ENCODE measurements at regions not wholly inside any gene's neighbourhood (a gene's known extent, or its start where the extent isn't known, plus 50 kb on each side); places are given as distances from the start of the nearest gene placed in this dataset.

DNA sequence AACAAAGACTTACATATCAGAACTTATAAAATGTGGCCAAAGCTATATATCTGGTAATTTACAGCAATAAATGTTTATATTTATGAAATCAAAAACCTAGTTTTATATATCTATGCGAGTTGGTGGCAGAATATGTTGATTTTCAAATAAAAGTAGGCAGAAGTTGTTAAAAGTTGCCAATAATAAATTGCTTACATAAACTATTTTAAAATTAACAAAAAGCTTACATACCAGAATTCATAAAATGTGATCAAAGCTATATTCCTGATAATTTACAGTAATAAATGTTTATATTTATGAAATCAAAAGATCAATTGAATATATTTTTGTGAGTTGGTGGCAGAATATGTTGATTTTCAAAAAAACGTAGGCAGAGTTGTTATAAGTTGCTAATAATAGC is 451.8 kb upstream of the KHDRBS2 start:
- no peak overlapping the region for H3K4me3 ChIP-seq (ENCODE audit: low read depth, low read length)
- ChIA-PET POLR2A (no interaction called here), CTCF (no interaction called here)
- TF ChIP-seq, protein P1, sequence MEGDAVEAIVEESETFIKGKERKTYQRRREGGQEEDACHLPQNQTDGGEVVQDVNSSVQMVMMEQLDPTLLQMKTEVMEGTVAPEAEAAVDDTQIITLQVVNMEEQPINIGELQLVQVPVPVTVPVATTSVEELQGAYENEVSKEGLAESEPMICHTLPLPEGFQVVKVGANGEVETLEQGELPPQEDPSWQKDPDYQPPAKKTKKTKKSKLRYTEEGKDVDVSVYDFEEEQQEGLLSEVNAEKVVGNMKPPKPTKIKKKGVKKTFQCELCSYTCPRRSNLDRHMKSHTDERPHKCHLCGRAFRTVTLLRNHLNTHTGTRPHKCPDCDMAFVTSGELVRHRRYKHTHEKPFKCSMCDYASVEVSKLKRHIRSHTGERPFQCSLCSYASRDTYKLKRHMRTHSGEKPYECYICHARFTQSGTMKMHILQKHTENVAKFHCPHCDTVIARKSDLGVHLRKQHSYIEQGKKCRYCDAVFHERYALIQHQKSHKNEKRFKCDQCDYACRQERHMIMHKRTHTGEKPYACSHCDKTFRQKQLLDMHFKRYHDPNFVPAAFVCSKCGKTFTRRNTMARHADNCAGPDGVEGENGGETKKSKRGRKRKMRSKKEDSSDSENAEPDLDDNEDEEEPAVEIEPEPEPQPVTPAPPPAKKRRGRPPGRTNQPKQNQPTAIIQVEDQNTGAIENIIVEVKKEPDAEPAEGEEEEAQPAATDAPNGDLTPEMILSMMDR (IDR thresholded peaks at IDR 0.05; ENCODE audit: insufficient read depth, low read length, missing control alignments) = no peak
- DNase-seq (ENCODE audit: low read depth, low spot score) = no peak

- ChIA-PET CTCF (interaction anchor here (0.6 to 1.0 kb wide), 2 partner anchors 9 to 1039 kb away, joined by 3 read pairs; no protein-coding TSS in a partner anchor), POLR2A (no interaction called here)
- H3K4me3 ChIP-seq (ENCODE audit: low read depth, low read length) = no peak overlapping the region
- DNase-seq (ENCODE audit: low read depth, low spot score) = no peak
- TF ChIP-seq, protein P1 (IDR thresholded peaks at IDR 0.05; ENCODE audit: insufficient read depth, low read length, missing control alignments) = no peak
Observed at GRCh38 chr6:62721408-62721807, 435.4 kb upstream of the KHDRBS2 start.

DNA sequence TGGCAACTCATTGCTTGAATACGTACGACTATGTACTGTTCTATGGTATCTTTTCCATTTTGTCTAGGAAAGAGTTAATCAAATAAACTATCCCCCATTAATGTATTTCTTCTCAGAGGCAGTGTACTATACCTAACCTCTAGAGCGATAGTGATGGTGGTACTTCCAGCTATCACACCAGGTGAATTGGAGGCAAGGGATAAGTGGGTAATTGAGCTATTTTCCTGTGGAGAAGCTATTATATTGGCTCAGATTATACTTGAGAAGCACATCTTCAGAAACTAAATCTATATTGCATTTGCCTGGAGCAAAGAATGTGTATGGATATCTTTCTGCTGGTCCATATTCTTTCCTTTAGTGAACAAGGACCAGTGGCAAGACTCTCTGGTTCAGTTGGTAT is 430.7 kb upstream of the KHDRBS2 start:
- POLR2A ChIA-PET = no interaction called here
- CTCF ChIA-PET = no interaction called here
- H3K4me3 ChIP-seq (ENCODE audit: low read depth, low read length) = no peak overlapping the region
- DNase-seq (ENCODE audit: low read depth, low spot score) = no peak
- TF ChIP-seq, protein P1 (IDR thresholded peaks at IDR 0.05; ENCODE audit: insufficient read depth, low read length, missing control alignments) = no peak

DNA sequence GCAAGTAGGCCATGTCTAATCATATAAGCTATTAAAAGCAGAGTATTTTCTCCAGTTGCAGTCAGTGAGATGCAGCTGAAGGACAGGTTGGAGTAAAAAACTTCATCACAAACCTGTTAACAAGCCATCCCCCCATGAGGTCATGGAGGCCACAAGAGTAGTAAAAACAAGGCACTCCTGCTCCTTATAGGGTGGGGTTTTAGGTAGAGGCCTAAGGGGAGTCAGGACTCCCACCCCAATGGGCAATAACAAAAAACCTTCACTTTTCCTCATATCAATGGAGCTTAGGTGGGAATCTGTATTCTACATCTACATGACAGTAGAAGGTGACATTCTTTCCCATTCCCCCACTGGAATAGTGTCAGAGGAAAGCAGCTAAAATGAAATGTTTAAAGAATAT is 428.1 kb upstream of the KHDRBS2 start:
- no peak for DNase-seq (ENCODE audit: low read depth, low spot score)
- ChIA-PET POLR2A (no interaction called here), CTCF (no interaction called here)
- TF ChIP-seq, protein P1 (IDR thresholded peaks at IDR 0.05; ENCODE audit: insufficient read depth, low read length, missing control alignments) = no peak
- no peak overlapping the region for H3K4me3 ChIP-seq (ENCODE audit: low read depth, low read length)

DNA sequence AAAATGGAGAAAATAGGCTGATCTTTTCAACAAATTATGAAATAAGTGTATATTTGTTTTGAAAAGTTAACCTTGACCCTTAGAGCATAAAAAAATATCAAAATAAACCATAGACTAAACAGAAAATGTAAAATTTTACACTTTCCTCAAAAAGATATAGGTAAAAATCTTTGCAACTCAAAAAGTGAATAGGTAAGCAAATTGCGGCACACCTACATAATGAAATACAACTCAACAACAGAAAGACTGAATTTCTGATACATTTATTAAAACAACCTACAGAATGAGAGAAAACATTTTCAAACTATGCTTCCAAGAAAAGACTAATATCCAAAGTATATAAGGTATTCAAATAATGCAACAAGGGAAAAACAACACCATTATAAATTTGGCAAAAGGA is 425.7 kb upstream of the KHDRBS2 start:
- ChIA-PET CTCF (no interaction called here), POLR2A (no interaction called here)
- TF ChIP-seq, protein P1 (IDR thresholded peaks at IDR 0.05; ENCODE audit: insufficient read depth, low read length, missing control alignments) = no peak
- H3K4me3 ChIP-seq (ENCODE audit: low read depth, low read length) = no peak overlapping the region
- DNase-seq (ENCODE audit: low read depth, low spot score) = no peak

GRCh38 chr6:62707914-62708313 is 421.9 kb upstream of the KHDRBS2 start:
- no peak overlapping the region for H3K4me3 ChIP-seq (ENCODE audit: low read depth, low read length)
- TF ChIP-seq, protein P1 (IDR thresholded peaks at IDR 0.05; ENCODE audit: insufficient read depth, low read length, missing control alignments) = no peak
- DNase-seq (ENCODE audit: low read depth, low spot score) = no peak
- ChIA-PET POLR2A (no interaction called here), CTCF (no interaction called here)
